H54 (cell line): ENCODE measurements at regions not wholly inside any gene's neighbourhood (a gene's known extent, or its start where the extent isn't known, plus 50 kb on each side); places are given as distances from the start of the nearest gene placed in this dataset.
"Not testable (repeated sequence)": the region's sequence is repeated elsewhere in the genome, so short reads cannot be mapped to it uniquely, and the experiment has no call there.

Experiments used
- DNase-seq: peaks from one replicate; pipeline ENCODE4 v3.0.0; 2011; ENCODE audit warnings: low spot score, mixed read lengths; ENCODE audit not compliant: insufficient read length
- FAIRE-seq: peaks from 3 replicates; lab custom pipeline; 2011; peaks lifted over from hg19 to GRCh38; lab: Jason Lieb, UNC
- POLR2A ChIP-seq: IDR thresholded peaks from 2 replicates; pipeline ENCODE4 v1.6.1; 2011; ENCODE audit warnings: low read depth, mild to moderate bottlenecking, low read length

DNA sequence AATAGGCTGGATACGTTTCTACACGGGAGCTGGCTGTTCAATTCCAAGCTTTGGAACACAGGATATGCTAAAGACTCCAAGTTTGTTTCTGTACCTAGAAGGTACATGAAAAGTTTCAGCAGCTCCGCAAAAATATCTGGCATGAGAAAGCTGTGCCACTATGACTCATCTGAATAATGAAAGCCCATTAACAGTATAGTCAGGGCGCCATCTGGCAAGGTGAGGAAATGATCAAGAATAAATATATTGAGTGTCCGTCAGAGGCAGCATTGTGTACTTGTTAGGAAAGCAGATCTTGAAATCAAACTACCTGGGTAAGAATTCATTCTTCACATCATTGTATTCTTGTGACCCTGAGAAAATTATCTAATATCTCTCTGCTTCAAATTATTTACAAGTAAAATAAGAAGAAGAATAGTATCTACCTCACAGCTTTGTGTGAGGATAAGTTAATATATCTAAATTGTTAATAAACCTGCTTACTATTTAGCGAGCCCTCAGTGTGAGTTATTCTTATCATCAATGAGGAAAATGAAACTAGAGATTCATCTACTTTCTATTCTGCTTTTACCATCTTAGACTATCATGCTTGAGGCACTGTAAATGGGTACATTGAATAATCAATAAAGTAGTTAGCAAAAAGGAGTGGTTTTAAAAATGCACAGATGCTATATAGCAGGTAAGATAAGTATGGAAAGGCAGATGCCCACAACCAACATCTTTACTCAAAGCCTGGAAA, 53.5 kb downstream of the FSCB start:
- DNase-seq, result no peak
- no peak for FAIRE-seq
- no peak for TF ChIP-seq POLR2A

DNA sequence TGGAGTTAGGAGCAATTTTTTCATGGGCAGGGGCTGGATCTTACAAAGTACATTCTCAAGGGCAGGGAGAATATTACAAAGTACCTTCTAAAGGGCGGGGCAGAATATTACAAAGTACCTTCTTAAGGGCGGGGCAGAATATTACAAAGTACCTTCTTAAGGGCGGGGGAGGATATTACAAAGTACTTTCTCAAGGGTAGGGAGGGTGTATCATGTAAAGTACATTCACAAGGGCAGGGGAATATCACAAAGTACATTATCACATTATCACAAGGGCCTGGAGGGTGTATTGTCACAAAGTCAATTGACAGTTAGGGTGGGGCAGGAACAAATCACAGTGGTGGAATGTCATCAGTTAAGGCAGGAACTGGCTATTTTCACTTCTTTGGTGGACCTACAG, 56.9 kb downstream of the FSCB start:
- FAIRE-seq, DNase-seq: not testable (repeated sequence)

DNA sequence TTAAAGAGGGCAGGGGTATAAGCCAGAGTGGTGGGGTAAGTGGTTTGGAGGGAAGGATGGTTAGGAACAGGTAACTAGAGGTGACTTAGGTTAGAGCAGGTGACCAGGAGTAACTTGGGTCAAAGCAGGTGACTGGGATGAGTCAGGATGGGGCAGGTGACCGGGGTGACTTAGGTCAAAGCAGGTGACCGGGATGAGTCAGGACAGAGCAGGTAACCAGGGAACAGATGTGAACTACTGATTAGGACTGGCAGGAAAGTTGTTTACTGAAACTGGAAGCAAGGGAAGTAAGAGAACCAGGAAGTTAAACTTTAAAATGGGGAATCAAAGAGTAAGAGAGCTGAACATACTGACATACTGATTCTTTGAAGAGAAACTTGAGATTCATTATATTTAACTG, 57.4 kb downstream of the FSCB start:
- DNase-seq (no peak), FAIRE-seq (no peak)
- TF ChIP-seq POLR2A, result no peak

DNA sequence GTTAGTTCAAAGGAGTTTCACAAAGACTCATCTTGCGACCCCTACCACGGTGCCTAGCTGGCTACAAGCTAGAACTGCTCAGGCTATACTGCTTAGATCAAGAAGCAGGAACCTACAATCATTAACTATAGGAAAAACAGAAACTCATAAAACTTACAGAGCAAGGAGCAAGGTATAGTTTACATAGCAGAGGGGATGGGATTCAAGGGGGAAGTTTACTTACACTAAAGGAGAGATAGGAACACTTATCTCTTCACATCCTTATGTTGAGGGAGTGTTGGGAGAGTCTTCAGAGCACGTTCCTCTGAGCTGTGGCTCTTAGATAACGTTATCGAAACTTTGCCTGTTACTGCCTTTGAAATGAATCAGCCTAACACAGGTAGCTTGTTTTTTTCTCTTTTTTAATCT, 58.1 kb downstream of the FSCB start:
- TF ChIP-seq POLR2A, result no peak
- no peak for FAIRE-seq
- DNase-seq, result no peak

DNA sequence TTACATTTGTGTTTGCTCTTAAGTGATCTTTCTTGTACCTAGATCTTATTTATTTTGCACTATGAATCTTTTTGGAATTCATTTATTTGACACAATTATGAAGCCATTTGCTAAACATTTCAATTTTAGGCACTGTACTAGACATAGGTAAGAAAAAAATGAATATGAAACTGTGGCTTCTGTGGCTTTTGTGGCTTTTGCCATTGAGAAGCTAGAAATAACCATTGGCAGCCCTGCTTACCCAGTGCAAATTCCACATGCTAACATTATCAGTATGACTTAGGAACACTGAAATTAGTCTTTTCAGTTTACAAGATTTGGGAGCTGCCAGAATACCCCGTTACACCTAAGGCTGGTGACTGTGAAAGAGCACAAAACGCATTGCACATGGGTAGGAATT, 60.1 kb downstream of the FSCB start:
- FAIRE-seq (no peak), DNase-seq (no peak)
- no peak for TF ChIP-seq POLR2A

DNA sequence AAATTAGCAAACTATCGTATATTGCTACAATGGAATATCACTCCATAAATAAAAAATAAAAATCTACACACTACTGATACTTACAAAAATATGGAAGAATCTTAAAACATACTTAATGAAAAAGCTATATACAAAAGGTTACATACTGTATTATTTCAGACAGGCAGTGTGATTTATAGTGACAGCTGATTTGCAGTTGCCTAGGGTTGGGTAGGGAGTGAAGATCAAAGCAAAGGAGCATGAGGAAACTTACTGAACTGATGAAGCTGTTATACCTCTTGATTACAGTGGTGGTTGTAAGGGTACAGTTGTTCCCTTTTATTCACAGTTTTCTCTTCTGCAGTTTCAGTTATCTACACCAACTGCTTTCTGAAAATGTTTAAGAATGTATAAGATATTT, 62.6 kb downstream of the FSCB start:
- DNase-seq (no peak), FAIRE-seq (no peak)
- no peak for TF ChIP-seq POLR2A

DNA sequence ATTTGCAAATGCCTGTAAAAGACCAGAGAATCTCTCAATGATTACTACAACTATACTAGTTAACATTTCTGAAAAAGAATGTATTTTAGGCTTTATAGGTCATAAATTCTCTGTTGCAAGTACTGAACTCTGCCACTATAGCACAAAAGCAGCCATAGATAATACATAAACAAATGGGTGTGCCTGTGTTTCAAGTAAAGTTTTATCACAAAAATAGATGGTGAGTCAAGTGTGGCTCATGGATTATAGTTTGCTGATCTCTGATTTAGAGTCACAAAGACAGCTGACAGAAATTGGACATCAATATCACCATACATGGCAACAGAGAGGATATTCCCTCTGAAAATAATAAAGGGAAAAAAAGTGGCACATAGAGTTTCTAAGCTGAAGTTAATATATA, 68.1 kb downstream of the FSCB start:
- DNase-seq (no peak), FAIRE-seq (no peak)
- TF ChIP-seq POLR2A, result no peak

DNA sequence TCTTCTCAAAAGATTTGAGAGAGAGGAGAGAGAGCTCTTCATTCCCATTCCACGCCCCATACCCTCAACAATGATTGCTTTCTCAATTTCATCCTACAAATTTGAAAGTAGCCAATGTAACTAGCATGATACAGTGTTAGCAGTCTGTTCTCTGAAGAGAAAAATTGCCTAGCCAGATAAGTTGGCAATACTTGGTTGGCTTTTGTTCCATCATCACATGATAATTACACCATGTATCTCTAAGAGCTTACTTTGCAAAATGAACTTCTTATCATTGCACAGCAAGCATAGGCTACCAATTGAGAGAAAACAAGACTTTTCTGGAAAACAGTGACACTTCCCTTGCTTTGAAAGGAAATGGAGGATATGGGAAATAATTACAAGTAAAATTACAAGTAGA, 68.9 kb downstream of the FSCB start:
- TF ChIP-seq POLR2A, result no peak
- FAIRE-seq (no peak), DNase-seq (no peak)

DNA sequence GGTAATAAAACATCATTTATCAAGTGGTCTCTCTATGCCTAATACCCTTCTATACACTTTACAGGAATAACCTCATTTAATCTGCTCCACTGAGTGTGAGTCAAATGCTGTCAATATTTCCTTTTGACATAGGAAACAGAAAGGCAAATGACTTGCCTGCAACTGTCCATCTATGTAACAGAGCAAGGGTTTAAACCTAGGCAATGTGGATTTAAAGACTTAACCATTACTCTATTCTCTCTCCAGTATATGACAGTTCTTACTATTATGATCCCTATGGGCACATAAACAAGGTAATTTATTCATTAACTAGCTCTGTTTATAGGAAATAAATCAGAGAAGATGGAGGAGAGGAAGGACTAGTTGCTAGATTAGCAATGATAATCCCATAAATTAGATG, 70.6 kb downstream of the FSCB start:
- FAIRE-seq, result no peak
- no peak for TF ChIP-seq POLR2A
- no peak for DNase-seq

DNA sequence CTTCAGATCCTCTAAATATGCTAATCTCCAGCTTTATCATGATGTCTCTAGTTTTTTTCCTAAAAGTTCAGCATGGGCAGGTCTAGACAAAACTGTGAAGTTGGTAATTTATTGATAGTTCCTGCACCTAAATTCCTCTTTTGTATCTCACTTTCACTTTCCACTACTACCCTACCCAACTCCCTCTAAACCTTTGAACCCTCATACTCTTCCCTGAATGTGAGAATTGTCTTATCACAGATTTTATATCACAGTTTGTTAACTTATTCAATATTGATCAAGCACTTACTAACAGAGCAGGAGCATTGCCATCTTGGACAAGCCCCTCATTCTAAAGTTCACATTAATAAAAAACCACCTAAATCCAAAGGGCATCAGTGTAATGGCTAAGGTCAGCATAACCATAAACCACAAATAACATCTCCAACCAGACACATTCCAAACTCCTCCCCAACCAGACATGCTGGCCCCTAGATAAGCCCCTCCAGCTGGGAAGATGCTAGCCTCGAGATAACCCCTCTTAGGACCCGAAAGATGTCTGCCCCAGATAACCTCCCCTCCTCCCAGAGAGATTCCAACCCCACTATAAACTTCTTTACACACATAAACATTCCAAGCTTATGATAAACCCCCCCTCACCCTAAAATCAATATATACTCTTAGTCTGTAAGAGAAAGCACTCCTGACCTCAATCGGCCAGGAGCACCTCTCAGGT, 78.7 kb downstream of the FSCB start:
- no peak for FAIRE-seq
- TF ChIP-seq POLR2A, result no peak
- DNase-seq, result no peak

DNA sequence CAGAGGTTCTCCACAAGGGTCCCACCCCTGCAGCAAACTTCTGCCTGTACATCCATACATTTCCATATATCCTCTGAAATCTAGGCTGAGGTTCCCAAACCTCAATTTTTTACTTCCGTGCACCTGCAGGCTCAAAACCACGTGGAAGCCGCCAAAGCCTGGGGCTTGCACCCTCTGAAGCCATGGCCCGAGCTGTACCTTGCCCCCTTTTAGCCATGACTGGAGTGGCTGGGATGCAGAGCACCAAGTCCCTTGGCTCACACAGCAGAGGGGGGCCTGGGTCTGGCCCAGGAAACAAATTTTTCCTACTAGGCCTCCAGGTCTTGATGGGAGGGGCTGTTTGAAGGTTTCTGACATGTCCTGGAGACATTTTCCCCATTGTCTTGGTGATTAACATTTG, 84.4 kb downstream of the FSCB start:
- TF ChIP-seq POLR2A, result no peak
- no peak for DNase-seq
- FAIRE-seq, result no peak

DNA sequence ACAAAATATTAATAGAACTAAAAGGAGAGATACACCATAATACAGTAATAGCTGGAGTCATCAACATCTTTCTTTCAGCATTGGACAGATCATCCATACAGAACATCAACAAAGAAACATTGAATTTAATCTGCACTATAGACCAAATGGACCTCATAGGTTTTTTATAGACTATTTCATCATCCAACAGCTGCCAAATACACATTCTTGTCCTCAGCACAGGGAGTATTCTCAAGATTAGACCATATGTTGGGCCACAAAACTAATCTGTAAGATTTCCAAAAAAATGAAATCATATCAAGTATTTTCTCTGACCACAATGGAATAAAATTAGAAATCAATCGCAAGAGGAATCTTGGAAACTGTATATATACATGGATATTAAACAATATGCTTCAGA, 86.9 kb downstream of the FSCB start:
- no peak for DNase-seq
- FAIRE-seq, result no peak
- no peak for TF ChIP-seq POLR2A

DNA sequence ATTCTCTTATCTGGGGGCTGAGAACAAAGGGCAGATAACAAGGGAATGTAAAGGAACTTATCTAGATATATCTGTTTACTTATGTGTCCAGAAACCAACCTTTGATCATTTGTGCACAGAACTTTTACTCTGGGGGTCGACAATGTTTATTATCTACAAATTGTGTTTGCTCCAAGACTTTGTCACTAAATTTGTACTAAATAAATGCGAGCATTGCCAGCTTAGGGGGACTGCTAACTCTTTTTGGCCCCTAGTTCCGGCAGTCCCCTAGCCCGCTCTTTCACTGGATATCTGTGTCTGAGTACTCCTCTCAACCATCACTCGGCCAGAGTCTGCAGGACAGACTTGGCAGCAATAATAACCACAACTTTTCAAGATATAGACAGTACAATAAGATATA, 88.2 kb downstream of the FSCB start:
- no peak for TF ChIP-seq POLR2A
- FAIRE-seq (no peak), DNase-seq (no peak)

DNA sequence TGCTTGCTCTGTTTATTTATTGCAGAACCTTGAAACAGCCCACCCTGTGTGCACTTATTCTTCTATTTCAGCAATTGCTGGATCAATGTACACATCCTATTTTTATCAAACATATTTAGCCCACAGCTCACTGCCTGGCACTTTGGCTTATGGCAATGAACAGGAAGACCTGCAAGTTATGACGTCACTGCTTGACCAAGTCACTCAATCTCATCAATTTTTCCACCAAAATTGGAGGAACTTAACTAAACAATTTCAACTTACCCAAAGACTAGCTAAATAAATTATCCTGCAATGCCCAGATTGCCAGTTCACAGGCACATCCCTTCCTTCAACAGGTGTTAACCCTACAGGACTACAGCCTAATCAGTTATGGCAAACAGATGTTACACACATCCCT, 89.3 kb downstream of the FSCB start:
- no peak for TF ChIP-seq POLR2A
- no peak for DNase-seq
- no peak for FAIRE-seq

DNA sequence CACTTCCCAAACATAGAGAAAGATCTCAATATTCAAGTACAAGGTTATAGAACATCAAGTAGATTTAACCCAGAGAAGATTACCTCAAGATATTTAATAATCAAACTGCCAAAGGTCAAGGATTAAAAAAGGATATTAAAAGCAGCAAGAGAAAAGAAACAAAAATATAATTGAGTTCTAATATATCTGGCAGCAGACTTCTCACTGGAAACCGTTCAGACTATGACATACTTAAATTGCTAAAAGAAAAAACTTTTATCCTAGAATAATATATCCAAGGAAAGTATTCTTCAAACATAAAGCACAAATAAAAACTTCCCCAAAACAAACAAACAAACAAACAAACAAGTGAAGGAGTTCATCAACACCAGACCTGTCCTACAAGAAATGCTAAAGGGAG, 92.4 kb downstream of the FSCB start:
- no peak for DNase-seq
- no peak for TF ChIP-seq POLR2A
- FAIRE-seq, result no peak
